Esophagus squamous epithelium (tissue), 4 donors: ENCODE measurements at regions not wholly inside any gene's neighbourhood (a gene's known extent, or its start where the extent isn't known, plus 50 kb on each side); places are given as distances from the start of the nearest gene placed in this dataset.

ENCODE experiments used
- CTCF ChIP-seq, 6 experiments: fragments of 450-650 bp in 4 of 6; fragments of 200-600 bp in 2 of 6; sonication (generic) in 2 of 6; IDR thresholded peaks; one replicate each; pipeline ENCODE4 v1.5.1; 2016 to 2019; ENCODE audit warnings: antibody characterized with exemption in 6 of 6, mild to moderate bottlenecking in 4 of 6, moderate library complexity in 4 of 6
- POLR2A ChIP-seq, 4 donors: fragments of 450-650 bp; IDR thresholded peaks; one replicate each; pipeline ENCODE4 v1.6.1; 2017; ENCODE audit warnings: antibody characterized with exemption in 4 of 4, mild to moderate bottlenecking in 4 of 4, moderate library complexity in 3 of 4

GRCh38 chr15:73001840-73002239 is 50.4 kb upstream of the NEO1 start:
- TF ChIP-seq POLR2A (IDR thresholded peaks at IDR 0.05): no peak
- TF ChIP-seq CTCF (IDR thresholded peaks at IDR 0.05): no peak
